Right lobe of liver (tissue), 4 donors: ENCODE measurements at regions not wholly inside any gene's neighbourhood (a gene's known extent, or its start where the extent isn't known, plus 50 kb on each side); places are given as distances from the start of the nearest gene placed in this dataset.

Experiments
- POLR2A ChIP-seq: fragments of 450-650 bp; IDR thresholded peaks from one replicate; pipeline ENCODE4 v1.6.1; 2017; ENCODE audit warnings: antibody characterized with exemption, mild to moderate bottlenecking
- TF ChIP-seq, protein P1 (sequence below), 4 donors: fragments of 200-600 bp in 3 of 4; fragments of 450-650 bp in 1 of 4; IDR thresholded peaks; one replicate each; pipeline versions ENCODE4 v1.5.1 to v1.8.0; 2016 to 2022; ENCODE audit warnings: antibody characterized with exemption in 4 of 4, mild to moderate bottlenecking in 2 of 4
- donor health status: DM: no; HTN: no; CAD: no.
- donor health status: DM: no; HTN: no; CAD: no.
- donor health status: DM: no; HTN: yes; CAD: no.

- TF ChIP-seq, protein P1, sequence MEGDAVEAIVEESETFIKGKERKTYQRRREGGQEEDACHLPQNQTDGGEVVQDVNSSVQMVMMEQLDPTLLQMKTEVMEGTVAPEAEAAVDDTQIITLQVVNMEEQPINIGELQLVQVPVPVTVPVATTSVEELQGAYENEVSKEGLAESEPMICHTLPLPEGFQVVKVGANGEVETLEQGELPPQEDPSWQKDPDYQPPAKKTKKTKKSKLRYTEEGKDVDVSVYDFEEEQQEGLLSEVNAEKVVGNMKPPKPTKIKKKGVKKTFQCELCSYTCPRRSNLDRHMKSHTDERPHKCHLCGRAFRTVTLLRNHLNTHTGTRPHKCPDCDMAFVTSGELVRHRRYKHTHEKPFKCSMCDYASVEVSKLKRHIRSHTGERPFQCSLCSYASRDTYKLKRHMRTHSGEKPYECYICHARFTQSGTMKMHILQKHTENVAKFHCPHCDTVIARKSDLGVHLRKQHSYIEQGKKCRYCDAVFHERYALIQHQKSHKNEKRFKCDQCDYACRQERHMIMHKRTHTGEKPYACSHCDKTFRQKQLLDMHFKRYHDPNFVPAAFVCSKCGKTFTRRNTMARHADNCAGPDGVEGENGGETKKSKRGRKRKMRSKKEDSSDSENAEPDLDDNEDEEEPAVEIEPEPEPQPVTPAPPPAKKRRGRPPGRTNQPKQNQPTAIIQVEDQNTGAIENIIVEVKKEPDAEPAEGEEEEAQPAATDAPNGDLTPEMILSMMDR (IDR thresholded peaks at IDR 0.05), result no peak
- TF ChIP-seq POLR2A, result no peak
Observed at GRCh38 chr9:12923468-12924009, 148.7 kb downstream of the LURAP1L start.
